Urothelium cell line (cell line): ENCODE measurements at regions not wholly inside any gene's neighbourhood (a gene's known extent, or its start where the extent isn't known, plus 50 kb on each side); places are given as distances from the start of the nearest gene placed in this dataset.

Experiments
- DNase-seq: peaks from one replicate; pipeline ENCODE4 v3.0.0; 2011; ENCODE audit warnings: low spot score, mixed read lengths
- FAIRE-seq: peaks from 2 replicates; lab custom pipeline; 2011; peaks lifted over from hg19 to GRCh38; lab: Jason Lieb, UNC

GRCh38 chr4:123496421-123496820 is 99.8 kb downstream of the SPRY1 start:
- no peak for FAIRE-seq
- DNase-seq, result no peak

DNA sequence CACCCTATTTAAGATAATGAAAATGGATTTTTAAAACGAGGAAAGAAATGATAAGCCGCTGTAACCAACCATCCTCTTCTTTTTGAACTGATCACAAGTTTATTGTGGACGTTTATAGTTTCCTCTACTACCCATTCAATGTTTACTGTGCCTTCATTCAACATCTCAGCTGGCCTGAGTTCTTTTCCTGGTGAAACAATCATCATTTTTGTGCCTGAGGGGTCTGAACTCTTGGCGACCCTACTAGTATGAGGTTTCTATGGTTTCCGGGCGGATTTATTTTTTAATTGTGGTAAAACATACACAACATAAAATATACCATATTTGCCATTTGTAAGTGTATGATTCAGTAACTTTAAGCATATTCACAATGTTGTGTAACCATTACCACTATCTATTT is 100.7 kb downstream of the SPRY1 start:
- no peak for FAIRE-seq
- no peak for DNase-seq

DNA sequence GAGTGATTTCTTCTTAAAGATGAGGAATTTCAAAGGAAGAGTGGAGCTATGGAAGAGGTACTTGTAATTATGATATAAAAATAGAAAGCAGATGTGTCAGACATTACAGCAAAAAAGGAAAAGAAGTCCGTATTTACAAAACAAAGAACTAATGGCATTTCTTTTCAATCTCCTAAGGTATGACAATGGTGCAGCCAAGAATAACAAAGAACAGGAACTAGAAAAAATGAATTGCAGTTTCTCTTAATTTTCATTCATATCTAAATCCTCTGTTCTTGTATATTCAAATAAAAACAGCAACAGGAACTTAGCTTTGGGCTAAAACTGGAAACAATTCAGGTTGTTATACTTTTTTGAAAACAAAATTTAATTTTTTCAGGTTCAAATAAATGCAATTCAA is 105.1 kb downstream of the SPRY1 start:
- DNase-seq, result no peak
- no peak for FAIRE-seq

DNA sequence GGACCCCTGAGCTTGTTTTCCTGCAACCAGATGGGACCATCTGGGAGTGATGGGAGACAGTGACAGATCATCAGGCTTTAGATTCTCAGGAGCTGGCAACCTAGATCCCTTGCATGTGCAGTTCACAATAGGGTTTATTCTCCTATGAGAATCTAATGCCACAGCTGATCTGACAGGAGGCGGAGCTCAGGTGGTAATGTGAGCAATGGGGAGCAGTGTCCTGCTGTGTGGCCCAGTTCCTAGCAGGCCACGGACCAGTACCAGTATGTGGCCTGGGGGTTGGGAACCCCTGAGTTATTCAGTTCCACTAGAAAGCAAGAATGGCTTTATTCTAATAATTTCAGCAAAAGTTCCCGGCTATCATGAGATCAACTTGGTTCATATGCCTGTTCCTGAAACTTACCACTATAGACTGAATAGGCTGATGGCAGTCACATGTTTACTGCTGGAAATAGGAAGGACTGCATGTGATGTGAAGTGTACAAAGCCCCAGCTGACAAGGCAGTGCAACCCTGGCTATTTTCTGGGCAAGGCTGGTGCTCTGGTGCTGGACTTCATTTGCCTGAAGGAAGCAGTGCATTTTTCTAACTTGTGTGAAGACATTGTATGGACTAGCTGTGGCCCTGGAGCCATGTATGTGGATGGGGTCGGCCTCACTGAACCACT is 107.2 kb downstream of the SPRY1 start:
- FAIRE-seq (no peak), DNase-seq (no peak)

GRCh38 chr4:123505095-123506010 is 108.8 kb downstream of the SPRY1 start:
- DNase-seq, result peak; percentile 7
- no peak for FAIRE-seq

- no peak for FAIRE-seq
These were observed 109.6 kb downstream of the SPRY1 start for GRCh38 chr4:123506011-123506695.

DNA sequence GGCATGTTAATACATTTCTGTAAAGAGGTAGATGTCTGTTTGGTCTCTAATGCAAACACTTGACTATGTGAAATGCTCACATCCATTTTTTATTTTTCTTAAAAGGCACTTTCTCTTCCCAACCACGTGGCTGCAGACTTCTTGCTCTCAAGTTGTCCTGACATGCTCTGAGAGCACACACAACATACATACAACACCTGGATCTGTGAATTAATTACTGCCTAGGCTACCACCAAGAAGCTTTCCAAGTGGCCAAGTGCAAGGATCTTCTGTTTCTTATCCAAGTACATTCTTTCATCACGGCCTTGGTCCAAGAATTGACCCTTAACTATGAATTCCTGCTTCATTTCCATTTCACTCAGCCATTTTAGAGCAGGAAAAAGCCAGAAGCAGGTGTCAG is 110.8 kb downstream of the SPRY1 start:
- no peak for DNase-seq
- FAIRE-seq, result no peak

More at GRCh38 chr4:123506011-123506695, 109.6 kb downstream of the SPRY1 start:
- DNase-seq, result no peak

GRCh38 chr4:123510221-123510620 is 113.6 kb downstream of the SPRY1 start:
- FAIRE-seq (no peak), DNase-seq (no peak)

- DNase-seq (no peak), FAIRE-seq (no peak)
These were observed 114.1 kb downstream of the SPRY1 start for GRCh38 chr4:123510659-123511058.

- no peak for DNase-seq
- no peak for FAIRE-seq
These were observed 120.0 kb downstream of the SPRY1 start for GRCh38 chr4:123516576-123516975.

GRCh38 chr4:123517176-123517575 is 120.6 kb downstream of the SPRY1 start:
- DNase-seq, result no peak
- FAIRE-seq, result no peak

- no peak for DNase-seq
These were observed 121.4 kb downstream of the SPRY1 start for GRCh38 chr4:123517971-123518370.

GRCh38 chr4:123520325-123520724 is 123.7 kb downstream of the SPRY1 start:
- no peak for FAIRE-seq
- DNase-seq, result no peak

More at GRCh38 chr4:123517971-123518370, 121.4 kb downstream of the SPRY1 start:
- no peak for FAIRE-seq

DNA sequence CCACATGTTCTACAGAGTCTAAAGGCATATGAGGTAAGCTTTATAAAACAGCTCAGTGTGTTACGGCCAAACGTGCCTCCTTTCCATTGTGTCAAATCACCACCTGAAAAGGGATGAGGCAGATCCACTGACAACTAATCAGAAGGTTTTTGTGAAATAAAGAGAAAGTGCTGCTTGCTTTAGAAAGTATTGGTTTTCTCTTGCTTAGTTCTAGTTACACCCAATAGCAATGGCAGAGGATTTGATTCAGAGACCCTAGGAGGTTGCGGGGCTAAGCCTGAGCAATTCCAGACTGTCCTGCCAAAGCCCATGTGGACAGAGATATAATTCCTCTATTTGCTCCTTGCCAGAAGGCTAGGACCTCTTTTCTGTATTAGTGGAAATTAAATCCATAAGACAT is 125.5 kb downstream of the SPRY1 start:
- FAIRE-seq (no peak), DNase-seq (no peak)

GRCh38 chr4:123522646-123523045 is 126.1 kb downstream of the SPRY1 start:
- DNase-seq, result no peak
- FAIRE-seq, result no peak

- FAIRE-seq (no peak), DNase-seq (no peak)
These were observed 128.5 kb downstream of the SPRY1 start for GRCh38 chr4:123524958-123525628.

- FAIRE-seq, result no peak
- no peak for DNase-seq
These were observed 129.9 kb downstream of the SPRY1 start for GRCh38 chr4:123526511-123526910.

DNA sequence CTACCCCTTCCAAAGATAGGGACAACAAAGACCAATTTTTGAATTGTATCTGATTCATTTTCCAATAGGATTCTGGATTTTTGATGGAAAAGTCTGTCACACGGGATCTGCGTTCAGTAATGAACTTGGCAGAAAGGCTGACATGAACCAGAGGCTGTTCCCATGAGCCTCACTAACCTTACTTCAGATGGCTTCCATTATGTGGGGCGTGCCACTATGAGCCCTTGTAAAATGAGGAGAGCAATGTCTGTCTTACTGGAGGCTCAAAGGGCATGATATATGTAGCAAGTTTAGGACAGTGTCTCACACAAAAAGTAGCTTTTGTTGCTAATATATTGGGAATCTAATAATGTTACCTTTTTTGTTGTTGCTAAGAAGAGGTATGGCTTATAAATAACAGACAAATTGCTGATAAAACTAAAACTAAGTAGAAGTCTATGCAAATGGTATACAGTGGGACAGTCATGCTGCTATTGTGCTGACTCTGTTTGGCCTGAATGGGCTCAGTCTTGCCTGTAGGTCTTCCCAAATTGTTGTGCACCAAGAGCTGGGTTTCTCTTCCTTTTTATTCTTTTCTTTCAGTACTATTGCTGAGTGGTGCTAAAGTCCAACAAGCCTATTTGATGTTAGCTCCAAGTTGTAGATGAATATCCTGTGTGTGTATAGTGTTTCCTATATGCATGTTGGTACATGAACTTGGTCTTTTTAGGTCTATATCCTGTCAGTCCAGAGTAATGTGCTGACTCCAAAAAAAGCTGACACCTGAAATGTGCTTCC is 132.1 kb downstream of the SPRY1 start:
- no peak for FAIRE-seq

GRCh38 chr4:123529278-123529568 is 132.6 kb downstream of the SPRY1 start:
- DNase-seq (no peak), FAIRE-seq (no peak)

More for the DNA sequence above, 132.1 kb downstream of the SPRY1 start:
- DNase-seq, result no peak

- DNase-seq (no peak), FAIRE-seq (no peak)
These were observed 133.8 kb downstream of the SPRY1 start for GRCh38 chr4:123530357-123530756.
